HCT116 (cell line): ENCODE measurements at regions not wholly inside any gene's neighbourhood (a gene's known extent, or its start where the extent isn't known, plus 50 kb on each side); places are given as distances from the start of the nearest gene placed in this dataset.

Experiments
- CBX3 ChIP-seq: IDR thresholded peaks from 2 replicates; pipeline ENCODE4 v1.6.1; 2012; ENCODE audit warnings: low read depth
- CEBPB ChIP-seq: IDR thresholded peaks from 2 replicates; pipeline ENCODE4 v1.6.1; 2012; ENCODE audit warnings: low read depth
- CTCF ChIP-seq, 3 experiments: fragments of 200-600 bp in 1 of 3; sonication (generic) in 1 of 3; IDR thresholded peaks in 2 of 3; conservative IDR thresholded peaks in 1 of 3; 2 replicates each; pipeline ENCODE4 v1.5.1; 2012 to 2017; ENCODE audit warnings: low read depth in 2 of 3, low read length in 2 of 3, antibody characterized with exemption in 1 of 3, borderline replicate concordance in 1 of 3, control low read depth in 1 of 3, mild to moderate bottlenecking in 1 of 3, mixed read lengths in 1 of 3, mixed run types in 1 of 3, moderate library complexity in 1 of 3; ENCODE audit not compliant: insufficient read depth in 1 of 3
- EGR1 ChIP-seq: IDR thresholded peaks from 2 replicates; pipeline ENCODE4 v1.6.1; 2012; ENCODE audit warnings: low read depth
- ELF1 ChIP-seq: IDR thresholded peaks from 2 replicates; pipeline ENCODE4 v1.6.1; 2012; ENCODE audit warnings: low read depth, borderline replicate concordance
- EZH2 ChIP-seq: fragments of 200-600 bp; sonication (generic); IDR thresholded peaks from 2 replicates; pipeline ENCODE4 v1.6.1; 2017; ENCODE audit warnings: antibody characterized with exemption, mixed run types
- EZH2phosphoT487 ChIP-seq: fragments of 200-600 bp; IDR thresholded peaks from 2 replicates; pipeline ENCODE4 v1.6.1; 2018; ENCODE audit warnings: antibody characterized with exemption, borderline replicate concordance
- JUND ChIP-seq: IDR thresholded peaks from 2 replicates; pipeline ENCODE4 v1.6.1; 2012
- MAX ChIP-seq: IDR thresholded peaks from 2 replicates; pipeline ENCODE4 v1.6.1; 2012
- POLR2A ChIP-seq: IDR thresholded peaks from 2 replicates; pipeline ENCODE4 v1.7.0; 2011; ENCODE audit warnings: borderline replicate concordance; ENCODE audit not compliant: insufficient read depth, insufficient read length; ENCODE audit errors: extremely low read depth
- POLR2AphosphoS5 ChIP-seq: IDR thresholded peaks from 2 replicates; pipeline ENCODE4 v1.6.1; 2011; ENCODE audit warnings: mild to moderate bottlenecking, low read depth, low read length, moderate library complexity
- TCF7L2 ChIP-seq: IDR thresholded peaks from 2 replicates; pipeline ENCODE4 v1.7.0; 2011; ENCODE audit warnings: borderline replicate concordance, inconsistent platforms; ENCODE audit not compliant: insufficient read depth, insufficient read length; ENCODE audit errors: extremely low read depth
- YY1 ChIP-seq: IDR thresholded peaks from 2 replicates; pipeline ENCODE4 v1.6.1; 2011; ENCODE audit warnings: low read length, low read depth, moderate library complexity, mild to moderate bottlenecking; ENCODE audit not compliant: insufficient replicate concordance; ENCODE audit errors: extremely low read depth
- TF ChIP-seq, protein P1 (sequence below): IDR thresholded peaks from 2 replicates; pipeline ENCODE4 v1.6.1; 2012; ENCODE audit warnings: low read depth

DNA sequence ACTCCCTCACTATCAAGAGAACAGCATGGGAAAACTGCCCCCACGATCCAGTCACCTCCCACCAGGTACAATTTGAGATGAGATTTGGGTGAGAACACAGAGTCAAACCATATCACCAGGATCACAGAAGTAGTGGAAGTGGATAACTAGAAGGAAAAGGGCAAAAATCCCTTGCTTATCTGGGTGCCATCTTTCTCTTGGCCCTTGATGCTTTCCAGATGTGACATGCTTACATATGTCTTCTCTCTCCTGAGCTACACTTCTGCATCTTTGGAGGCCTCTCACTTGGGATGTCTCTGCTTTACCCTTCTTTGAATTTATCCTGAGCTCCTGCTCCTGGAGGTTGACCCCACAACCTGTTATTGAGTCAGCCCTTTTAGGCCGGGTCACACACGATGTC, 57.6 kb upstream of the APOBEC4 start:
- no peak for TF ChIP-seq CTCF (IDR thresholded peaks at IDR 0.05 in 2 of 3, conservative IDR thresholded peaks at IDR 0.05 in 1 of 3; ENCODE audit: borderline replicate concordance in 1 of 3, insufficient read depth in 1 of 3, low read depth in 2 of 3, low read length in 2 of 3)
- TF ChIP-seq EZH2phosphoT487, result no peak
- no peak for TF ChIP-seq POLR2A
- no peak for TF ChIP-seq CBX3
- TF ChIP-seq EGR1, result no peak
- no peak for TF ChIP-seq EZH2
- no peak for TF ChIP-seq YY1
- no peak for TF ChIP-seq MAX
- TF ChIP-seq TCF7L2, result no peak
- no peak for TF ChIP-seq POLR2AphosphoS5
- no peak for TF ChIP-seq ELF1
- no peak for TF ChIP-seq JUND
- TF ChIP-seq, protein P1, sequence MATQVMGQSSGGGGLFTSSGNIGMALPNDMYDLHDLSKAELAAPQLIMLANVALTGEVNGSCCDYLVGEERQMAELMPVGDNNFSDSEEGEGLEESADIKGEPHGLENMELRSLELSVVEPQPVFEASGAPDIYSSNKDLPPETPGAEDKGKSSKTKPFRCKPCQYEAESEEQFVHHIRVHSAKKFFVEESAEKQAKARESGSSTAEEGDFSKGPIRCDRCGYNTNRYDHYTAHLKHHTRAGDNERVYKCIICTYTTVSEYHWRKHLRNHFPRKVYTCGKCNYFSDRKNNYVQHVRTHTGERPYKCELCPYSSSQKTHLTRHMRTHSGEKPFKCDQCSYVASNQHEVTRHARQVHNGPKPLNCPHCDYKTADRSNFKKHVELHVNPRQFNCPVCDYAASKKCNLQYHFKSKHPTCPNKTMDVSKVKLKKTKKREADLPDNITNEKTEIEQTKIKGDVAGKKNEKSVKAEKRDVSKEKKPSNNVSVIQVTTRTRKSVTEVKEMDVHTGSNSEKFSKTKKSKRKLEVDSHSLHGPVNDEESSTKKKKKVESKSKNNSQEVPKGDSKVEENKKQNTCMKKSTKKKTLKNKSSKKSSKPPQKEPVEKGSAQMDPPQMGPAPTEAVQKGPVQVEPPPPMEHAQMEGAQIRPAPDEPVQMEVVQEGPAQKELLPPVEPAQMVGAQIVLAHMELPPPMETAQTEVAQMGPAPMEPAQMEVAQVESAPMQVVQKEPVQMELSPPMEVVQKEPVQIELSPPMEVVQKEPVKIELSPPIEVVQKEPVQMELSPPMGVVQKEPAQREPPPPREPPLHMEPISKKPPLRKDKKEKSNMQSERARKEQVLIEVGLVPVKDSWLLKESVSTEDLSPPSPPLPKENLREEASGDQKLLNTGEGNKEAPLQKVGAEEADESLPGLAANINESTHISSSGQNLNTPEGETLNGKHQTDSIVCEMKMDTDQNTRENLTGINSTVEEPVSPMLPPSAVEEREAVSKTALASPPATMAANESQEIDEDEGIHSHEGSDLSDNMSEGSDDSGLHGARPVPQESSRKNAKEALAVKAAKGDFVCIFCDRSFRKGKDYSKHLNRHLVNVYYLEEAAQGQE, result no peak
- TF ChIP-seq CEBPB, result no peak
